ENCODE measurements at regions not wholly inside any gene's neighbourhood (a gene's known extent, or its start where the extent isn't known, plus 50 kb on each side); places are given as distances from the start of the nearest gene placed in this dataset.

DNA sequence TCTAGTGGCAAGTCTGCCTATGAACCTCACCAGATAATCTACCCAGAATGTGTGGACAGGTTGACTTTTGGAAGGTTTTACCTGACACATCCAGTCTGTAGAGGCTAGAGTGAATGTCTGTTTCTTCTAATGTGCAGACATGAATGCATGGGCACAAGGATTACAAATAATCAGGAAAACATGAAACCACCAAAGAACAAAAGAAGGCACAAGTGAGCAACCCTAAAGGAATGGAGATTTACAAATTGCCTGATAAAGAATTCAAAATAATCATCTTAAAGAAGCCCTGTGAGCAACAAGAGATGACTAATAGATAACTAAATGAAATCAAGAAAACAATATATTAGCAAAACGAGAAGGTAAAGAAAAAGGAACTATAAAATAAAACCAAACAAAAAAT lies 876.1 kb upstream of the ADGRB3 start:
- in situ Hi-C loops (cut with MboI; ENCODE audit: low pct_ligation_motif_present in 1 of 4, low pct_unique_long_range_greater_than_20kb in 1 of 4, low sequenced_read_pairs in 3 of 4) (no loop called here), intact Hi-C loops (cut with DNase I; ENCODE audit: low total_unique reads) (no loop called here)
- WGBS, 2 donors (ENCODE audit: low coverage in 1 of 2), result 44 to 67% methylated on average over 1 of the region's 1 CpG
- peaks cover 0 to 8% of the 10 kb centered on the region in 2 donors for H3K9me3 ChIP-seq
- TF ChIP-seq EP300 (IDR thresholded peaks at IDR 0.05; ENCODE audit: low read depth), result no peak
- no peak for TF ChIP-seq POLR2AphosphoS5 (IDR thresholded peaks at IDR 0.05)
- no peak for TF ChIP-seq POLR2A (IDR thresholded peaks at IDR 0.05)
- TF ChIP-seq, protein P1, sequence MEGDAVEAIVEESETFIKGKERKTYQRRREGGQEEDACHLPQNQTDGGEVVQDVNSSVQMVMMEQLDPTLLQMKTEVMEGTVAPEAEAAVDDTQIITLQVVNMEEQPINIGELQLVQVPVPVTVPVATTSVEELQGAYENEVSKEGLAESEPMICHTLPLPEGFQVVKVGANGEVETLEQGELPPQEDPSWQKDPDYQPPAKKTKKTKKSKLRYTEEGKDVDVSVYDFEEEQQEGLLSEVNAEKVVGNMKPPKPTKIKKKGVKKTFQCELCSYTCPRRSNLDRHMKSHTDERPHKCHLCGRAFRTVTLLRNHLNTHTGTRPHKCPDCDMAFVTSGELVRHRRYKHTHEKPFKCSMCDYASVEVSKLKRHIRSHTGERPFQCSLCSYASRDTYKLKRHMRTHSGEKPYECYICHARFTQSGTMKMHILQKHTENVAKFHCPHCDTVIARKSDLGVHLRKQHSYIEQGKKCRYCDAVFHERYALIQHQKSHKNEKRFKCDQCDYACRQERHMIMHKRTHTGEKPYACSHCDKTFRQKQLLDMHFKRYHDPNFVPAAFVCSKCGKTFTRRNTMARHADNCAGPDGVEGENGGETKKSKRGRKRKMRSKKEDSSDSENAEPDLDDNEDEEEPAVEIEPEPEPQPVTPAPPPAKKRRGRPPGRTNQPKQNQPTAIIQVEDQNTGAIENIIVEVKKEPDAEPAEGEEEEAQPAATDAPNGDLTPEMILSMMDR (IDR thresholded peaks at IDR 0.05), result no peak
- no peak overlapping the region for H3K27ac ChIP-seq
- H3K27me3 ChIP-seq, result no peaks in the 10 kb centered on the region
- H3K4me3 ChIP-seq, result no peak overlapping the region
- no peak for DNase-seq
- H3K36me3 ChIP-seq, result no peaks in the 10 kb centered on the region
- no peaks in the 10 kb centered on the region for H3K4me1 ChIP-seq

DNA sequence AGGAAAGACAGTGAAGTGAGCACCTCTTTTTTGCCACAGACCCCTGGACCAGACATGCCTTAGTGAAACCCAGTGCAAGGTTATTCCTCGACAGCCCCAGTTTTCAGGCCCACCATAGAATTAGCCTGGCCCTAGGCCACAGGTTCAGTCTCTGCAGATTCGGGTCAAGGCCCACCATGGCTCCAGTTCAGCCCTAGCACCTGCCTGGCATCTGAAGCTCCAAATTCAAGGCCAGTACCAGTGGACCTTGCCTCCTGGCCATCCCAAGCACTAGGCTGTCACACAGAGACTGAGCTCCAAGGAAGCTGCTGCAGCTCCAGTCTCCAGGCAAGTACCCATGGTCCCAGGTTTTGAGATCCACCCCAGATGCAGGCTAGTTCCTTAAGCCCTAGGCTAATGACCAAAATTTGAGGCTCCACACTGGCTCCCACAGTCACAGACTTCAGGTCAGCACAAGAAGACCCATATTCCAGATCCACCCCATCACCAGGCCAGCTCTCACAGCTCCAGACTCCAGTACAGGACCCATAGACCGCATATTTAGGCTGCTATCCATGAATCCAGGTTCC lies 877.5 kb upstream of the ADGRB3 start:
- intact Hi-C loops (cut with DNase I; ENCODE audit: low total_unique reads), result no loop called here
- no peak for DNase-seq
- in situ Hi-C loops (cut with MboI; ENCODE audit: low pct_ligation_motif_present in 1 of 4, low pct_unique_long_range_greater_than_20kb in 1 of 4, low sequenced_read_pairs in 3 of 4), result no loop called here
- no peaks in the 10 kb centered on the region for H3K4me1 ChIP-seq
- no peaks in the 10 kb centered on the region for H3K27me3 ChIP-seq
- 69% methylated on average over 3 of the region's 3 CpGs; no CpG with 5 or more reads in 1 of the 2 donors for WGBS, 2 donors (ENCODE audit: low coverage in 1 of 2)
- TF ChIP-seq, protein P1 (IDR thresholded peaks at IDR 0.05), result no peak
- no peak for TF ChIP-seq POLR2A (IDR thresholded peaks at IDR 0.05)
- no peak for TF ChIP-seq POLR2AphosphoS5 (IDR thresholded peaks at IDR 0.05)
- TF ChIP-seq EP300 (IDR thresholded peaks at IDR 0.05; ENCODE audit: low read depth), result no peak
- no peak overlapping the region for H3K27ac ChIP-seq
- no peaks in the 10 kb centered on the region for H3K36me3 ChIP-seq
- H3K9me3 ChIP-seq, result peaks cover 0 to 8% of the 10 kb centered on the region in 2 donors
- H3K4me3 ChIP-seq, result no peak overlapping the region

DNA sequence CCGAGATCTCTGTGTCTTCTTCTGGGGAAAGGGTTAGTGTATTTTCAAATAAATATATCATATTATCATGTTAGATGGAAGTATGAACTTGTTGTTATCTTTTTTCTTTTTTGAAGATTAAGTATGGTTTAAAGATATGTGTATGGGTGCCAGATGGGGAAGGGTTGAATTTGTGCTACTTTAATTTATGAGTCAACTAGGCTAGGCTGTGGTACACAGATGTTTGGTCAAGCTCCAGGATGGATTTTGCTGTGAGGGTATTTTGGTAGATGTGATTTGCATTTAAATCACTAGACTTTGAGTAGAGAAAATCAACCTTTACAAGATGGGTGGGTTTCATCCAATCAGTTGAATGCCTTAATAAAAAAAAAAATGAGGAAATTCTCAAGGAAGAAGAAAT lies 886.6 kb upstream of the ADGRB3 start:
- intact Hi-C loops (cut with DNase I; ENCODE audit: low total_unique reads), result no loop called here

DNA sequence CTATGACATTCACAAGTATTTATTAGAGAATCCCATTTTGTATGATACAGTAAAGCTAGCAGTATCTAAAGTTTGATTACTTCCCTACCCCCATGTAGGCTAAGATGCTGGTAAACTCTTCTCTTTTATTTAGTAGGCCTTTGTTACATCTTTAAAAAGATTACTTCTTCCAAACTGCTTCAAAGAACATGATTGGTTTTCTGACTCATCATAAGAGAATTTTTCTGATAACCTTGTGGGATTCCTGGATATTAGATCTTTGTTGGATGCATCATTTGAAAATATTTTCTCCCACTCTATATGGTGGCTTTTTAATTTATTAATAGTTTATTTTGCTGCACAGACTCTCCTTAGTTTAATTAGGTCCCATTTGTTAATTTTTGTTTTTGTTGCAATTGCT lies 898.3 kb upstream of the ADGRB3 start:
- no peak for DNase-seq
- Histone ChIP-seq H3K36me3 (no peaks in the 10 kb centered on the region), H3K27me3 (no peaks in the 10 kb centered on the region), H3K9me3 (no peaks in the 10 kb centered on the region), H3K4me1 (no peaks in the 10 kb centered on the region), H3K4me3 (no peak overlapping the region), H3K27ac (no peak overlapping the region)
- intact Hi-C loops (cut with DNase I; ENCODE audit: low total_unique reads) (no loop called here), in situ Hi-C loops (cut with MboI; ENCODE audit: low pct_ligation_motif_present in 1 of 4, low pct_unique_long_range_greater_than_20kb in 1 of 4, low sequenced_read_pairs in 3 of 4) (no loop called here)
- TF ChIP-seq POLR2A (IDR thresholded peaks at IDR 0.05) (no peak), EP300 (IDR thresholded peaks at IDR 0.05; ENCODE audit: low read depth) (no peak), POLR2AphosphoS5 (IDR thresholded peaks at IDR 0.05) (no peak)
- TF ChIP-seq, protein P1 (IDR thresholded peaks at IDR 0.05), result no peak

More for the DNA sequence above, 886.6 kb upstream of the ADGRB3 start:
- TF ChIP-seq POLR2A (IDR thresholded peaks at IDR 0.05) (no peak), POLR2AphosphoS5 (IDR thresholded peaks at IDR 0.05) (no peak), EP300 (IDR thresholded peaks at IDR 0.05; ENCODE audit: low read depth) (no peak)
- Histone ChIP-seq H3K4me3 (no peak overlapping the region), H3K27me3 (no peaks in the 10 kb centered on the region), H3K4me1 (no peaks in the 10 kb centered on the region), H3K36me3 (no peaks in the 10 kb centered on the region), H3K27ac (no peak overlapping the region), H3K9me3 (no peaks in the 10 kb centered on the region)
- in situ Hi-C loops (cut with MboI; ENCODE audit: low pct_ligation_motif_present in 1 of 4, low pct_unique_long_range_greater_than_20kb in 1 of 4, low sequenced_read_pairs in 3 of 4), result no loop called here
- 89 to 100% methylated on average over 1 of the region's 1 CpG for WGBS, 2 donors (ENCODE audit: low coverage in 1 of 2)
- DNase-seq, result no peak

DNA sequence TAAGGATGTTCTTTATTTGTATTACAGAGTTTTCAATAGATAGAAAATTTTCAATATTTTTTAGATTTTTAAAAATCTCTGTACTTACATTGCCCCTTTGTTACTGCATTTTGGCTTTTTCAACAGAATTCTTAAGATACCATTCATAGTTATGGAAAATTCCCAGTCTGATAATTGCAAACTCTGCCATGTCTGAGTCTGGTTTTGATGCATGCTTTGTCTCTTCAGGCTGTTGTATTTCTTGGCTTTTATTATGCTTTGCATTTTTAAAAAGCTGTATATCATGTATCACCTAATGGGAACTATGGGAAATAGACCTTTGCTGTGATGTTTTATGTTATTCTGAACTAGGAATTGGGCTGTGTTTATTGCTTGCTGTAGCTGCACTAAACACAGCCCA lies 898.9 kb upstream of the ADGRB3 start:
- in situ Hi-C loops (cut with MboI; ENCODE audit: low pct_ligation_motif_present in 1 of 4, low pct_unique_long_range_greater_than_20kb in 1 of 4, low sequenced_read_pairs in 3 of 4), result no loop called here
- DNase-seq, result no peak

More for the DNA sequence above, 898.9 kb upstream of the ADGRB3 start:
- no peaks in the 10 kb centered on the region for H3K4me1 ChIP-seq
- H3K9me3 ChIP-seq, result no peaks in the 10 kb centered on the region
- intact Hi-C loops (cut with DNase I; ENCODE audit: low total_unique reads), result no loop called here
- H3K36me3 ChIP-seq, result no peaks in the 10 kb centered on the region
- no peak overlapping the region for H3K4me3 ChIP-seq
- no peaks in the 10 kb centered on the region for H3K27me3 ChIP-seq
- TF ChIP-seq EP300 (IDR thresholded peaks at IDR 0.05; ENCODE audit: low read depth) (no peak), POLR2AphosphoS5 (IDR thresholded peaks at IDR 0.05) (no peak), POLR2A (IDR thresholded peaks at IDR 0.05) (no peak)
- TF ChIP-seq, protein P1 (IDR thresholded peaks at IDR 0.05), result no peak
- H3K27ac ChIP-seq, result no peak overlapping the region
